ENCODE measurements at regions not wholly inside any gene's neighbourhood (a gene's known extent, or its start where the extent isn't known, plus 50 kb on each side); places are given as distances from the start of the nearest gene placed in this dataset.
A peak's percentile ranks its signal among the peaks of the same experiment; 100 is the strongest.

DNA sequence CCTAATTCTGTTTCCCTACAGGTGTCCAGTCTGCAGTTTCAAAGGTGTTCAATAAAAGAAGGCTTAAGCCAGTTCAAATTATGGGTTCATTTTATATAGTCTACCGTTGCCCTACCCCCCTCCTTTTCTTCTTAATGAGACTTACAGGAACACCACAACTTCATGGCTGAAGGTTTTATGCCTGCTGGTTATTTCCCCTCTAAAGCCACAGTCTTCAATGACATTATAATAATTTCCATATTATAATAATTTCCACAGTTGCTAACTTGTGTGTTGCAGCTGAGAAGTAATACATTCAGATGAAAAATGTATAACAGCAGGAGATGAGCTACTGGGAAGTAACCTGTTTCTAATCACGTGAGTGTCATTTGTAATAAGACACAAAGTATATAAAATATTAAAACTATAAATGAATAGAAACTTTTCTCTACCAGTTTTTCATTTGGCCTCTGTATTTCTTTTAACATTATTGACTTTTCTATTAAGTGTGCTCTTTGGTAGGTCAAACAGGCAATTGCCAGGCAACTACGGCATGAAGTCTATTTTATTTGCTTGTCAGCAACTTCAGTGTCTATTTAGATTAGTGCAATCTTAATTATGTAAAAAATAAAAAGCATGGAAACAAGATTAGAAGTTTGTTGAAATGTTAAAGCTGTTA is 120.5 kb upstream of the HMHB1 start:
- no peak for DNase-seq

DNA sequence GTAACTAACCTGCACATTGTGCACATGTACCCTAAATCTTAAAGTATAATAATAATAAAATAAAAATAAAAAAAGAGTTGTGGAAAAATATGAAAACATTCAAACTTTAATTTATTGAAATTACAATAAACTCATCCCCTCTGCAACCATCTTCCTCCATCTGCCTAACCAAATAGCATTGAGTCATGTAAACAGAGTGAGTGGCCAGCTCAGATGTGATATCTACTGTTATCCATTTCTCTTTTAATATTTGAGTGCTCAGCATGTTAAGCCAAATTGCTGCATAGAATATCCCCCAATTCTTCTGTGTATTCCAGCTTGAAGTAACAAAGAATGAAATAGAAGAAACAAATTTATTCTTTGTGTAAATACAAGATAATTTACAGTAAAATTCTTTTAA is 124.4 kb upstream of the HMHB1 start:
- no peak for DNase-seq

DNA sequence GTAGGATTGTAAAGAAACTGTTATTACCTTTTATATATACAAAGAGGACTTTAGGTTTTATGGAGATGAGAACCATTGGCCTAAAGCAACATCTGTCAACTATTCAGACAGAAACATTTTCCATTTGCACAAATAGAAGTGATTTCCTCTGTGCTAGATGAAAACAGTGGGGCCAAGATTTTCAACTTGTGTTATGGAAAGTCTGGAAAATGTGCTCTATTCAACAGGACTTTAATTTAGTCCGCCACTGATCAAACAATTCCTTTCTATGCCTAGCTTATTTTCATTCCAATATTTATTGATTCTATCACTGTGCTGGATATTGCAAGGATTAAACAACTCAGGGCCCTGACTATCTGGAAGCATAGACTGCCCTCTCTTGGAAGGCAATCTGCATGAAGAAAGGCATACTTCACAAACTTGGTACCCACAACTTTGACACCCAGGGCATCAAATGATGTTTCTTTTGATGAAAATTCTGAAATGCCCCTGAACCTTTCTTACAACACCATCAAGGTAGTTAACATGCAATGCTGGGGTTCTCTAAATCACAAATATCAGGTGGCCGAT is 126.6 kb upstream of the HMHB1 start:
- no peak for DNase-seq

DNA sequence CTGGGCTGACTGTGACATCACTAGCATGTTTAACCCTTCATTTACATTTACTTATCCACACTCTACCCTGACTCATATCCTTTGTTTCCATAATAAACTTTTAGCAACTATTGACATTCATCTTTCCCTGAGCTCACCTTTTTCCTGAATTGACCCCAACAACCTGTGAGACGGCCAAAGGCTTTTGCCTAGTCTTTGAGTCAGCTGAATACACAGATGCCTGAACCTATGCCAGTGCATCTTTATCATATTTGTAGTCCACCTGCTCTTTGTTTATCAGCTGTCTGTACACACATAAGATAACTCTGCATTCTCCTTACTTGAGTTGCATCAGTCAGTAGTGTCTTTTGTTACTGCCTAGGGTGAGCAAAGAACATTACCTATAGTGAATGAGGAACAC is 128.5 kb upstream of the HMHB1 start:
- DNase-seq: no peak

DNA sequence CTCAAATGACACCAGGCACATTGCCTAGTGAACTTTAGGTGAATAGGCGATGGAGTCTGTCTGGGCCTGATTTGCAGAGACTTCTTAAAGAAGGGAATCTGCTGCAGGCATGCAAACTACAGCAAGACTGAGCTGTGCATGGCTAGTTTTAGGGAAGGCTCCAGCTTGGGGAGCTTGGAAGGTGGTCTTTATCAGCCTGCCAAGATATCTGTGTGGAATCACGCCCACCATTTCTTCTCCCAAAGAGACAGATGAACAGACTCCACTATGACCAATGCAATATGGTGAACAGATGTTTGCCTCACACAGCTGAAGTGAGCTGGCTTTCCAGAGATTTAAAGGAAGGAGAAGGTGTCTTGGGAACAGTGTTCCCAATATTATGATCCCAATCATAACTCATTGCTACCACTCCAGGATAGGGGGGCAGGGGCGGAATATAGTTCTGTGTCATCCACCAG is 129.0 kb upstream of the HMHB1 start:
- peak; percentile 84 for DNase-seq

DNA sequence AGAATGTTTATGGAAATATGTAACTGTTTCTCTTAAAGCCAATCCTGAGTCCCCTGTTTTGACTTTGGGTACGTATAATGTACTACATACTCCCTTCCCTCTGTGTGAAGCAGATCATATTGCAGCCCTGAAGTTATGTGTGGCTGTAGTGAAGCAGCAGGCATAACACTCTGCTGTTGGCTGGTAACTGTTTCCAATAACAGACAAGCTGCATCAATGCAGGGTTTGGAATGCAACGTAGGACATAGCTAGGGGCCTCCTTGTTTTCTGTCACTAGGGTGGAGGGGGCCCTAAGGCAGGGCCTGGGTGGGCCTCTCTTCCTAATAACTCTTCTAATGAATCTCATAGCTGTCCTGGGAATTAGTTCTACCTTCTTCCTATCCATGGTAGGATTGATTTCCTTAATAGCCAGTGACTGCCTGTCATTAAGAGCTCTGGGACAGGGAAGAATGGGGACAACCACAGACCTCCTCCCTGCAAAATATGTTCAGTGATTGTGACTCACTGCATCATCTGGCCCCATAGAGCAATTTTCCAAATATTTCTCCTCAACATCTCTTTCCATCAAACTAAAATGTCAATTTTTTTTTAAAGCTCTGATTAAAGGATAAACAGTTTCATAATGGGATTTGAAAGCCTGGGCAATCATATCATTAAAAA is 129.6 kb upstream of the HMHB1 start:
- peak; percentile 73 for DNase-seq

DNA sequence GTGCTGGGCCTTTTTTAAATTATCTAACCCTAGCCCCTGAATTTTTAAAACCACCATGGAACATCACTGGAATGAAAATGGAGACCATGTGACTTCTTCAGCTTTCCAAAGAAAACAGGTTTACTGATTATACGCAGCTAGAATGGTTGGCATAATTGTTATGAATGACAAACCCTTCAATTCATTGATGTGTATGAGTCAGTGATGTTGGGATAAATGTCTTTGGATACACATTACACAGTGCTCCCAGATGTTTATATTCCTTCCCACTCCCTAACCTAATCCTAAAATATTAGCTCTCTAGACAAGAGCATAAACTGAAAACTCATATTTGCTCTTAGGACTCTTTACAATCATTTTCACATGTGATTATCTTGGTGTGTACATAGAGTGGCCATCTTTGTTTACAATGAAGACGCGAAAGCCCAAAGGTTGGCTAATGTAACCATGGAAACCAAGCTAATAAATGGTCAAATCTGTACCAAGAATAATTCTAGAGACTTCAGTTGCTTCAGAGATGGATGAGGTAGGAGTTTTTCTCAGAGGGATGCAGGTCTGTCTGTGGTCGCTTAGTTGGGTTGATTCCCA is 131.2 kb upstream of the HMHB1 start:
- DNase-seq: no peak

DNA sequence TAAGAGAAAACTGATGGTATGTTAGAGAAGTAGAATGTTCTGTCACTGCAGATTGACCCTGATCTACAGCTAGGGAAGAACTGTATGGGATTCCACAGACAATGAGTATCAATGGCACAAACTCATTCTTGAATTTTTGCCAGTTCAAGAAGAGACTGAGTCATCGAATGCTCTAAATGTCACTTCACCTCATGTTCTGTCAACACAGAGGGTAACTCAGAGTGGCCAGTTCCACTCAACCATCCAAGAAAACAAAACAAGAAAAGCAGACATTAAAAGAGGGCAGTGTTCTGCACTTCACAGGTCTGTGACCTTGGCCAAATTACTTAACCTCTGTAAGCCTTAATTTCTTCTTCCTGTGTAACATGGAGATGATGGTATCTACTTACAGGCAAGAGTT is 132.2 kb upstream of the HMHB1 start:
- no peak for DNase-seq

DNA sequence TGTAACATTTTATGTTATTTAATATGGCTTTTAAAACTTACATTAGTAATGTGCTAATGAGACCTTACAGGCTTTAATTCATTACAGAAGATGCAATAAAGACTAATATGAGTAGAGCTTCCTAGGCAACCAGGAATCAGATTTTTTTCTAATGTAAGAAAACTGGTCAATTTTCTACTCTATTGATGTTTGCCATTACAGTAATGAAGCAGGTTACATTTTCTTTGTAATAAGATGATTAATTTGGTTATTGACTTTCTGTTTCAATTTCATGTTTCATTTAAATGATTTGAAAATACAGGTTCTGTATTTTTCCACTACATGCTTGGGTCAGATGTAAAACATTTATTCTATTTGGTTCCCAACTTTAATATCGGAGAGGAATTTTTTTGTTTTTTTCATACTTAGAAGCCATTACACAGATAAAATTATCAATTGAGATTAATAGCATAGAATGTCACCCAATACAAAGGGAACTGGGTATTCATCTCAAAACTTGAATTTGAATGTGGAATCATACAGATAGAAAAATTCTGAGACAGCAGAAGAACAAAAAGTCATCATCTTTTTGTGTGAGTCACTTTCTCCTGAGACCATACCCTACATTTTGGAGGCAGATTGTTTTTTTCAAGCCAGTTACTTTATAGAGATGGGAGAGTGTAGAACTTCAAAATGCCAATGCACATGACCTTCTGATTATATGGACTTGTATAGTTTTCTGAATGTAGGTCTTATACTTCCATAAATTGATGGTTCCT is 133.6 kb upstream of the HMHB1 start:
- no peak for DNase-seq

DNA sequence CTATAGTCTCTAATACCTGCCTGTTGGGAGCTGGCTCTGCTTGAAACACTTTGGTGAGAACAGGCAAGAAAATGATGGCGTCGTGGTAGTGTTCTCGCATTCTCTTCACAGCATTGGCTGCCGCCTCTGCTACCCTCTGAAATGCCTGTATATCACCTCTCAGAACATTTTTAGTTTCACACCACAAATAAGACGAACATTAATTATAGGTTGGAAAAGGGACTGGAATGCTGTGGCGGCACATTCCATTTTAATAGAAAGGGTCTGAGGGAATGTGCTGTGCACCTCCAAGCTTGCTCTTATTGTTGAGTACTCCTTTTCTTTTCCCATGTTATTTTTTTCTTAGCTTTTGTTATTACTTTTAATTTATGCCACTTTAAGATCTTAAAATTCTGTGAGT is 134.6 kb upstream of the HMHB1 start:
- no peak for DNase-seq

DNA sequence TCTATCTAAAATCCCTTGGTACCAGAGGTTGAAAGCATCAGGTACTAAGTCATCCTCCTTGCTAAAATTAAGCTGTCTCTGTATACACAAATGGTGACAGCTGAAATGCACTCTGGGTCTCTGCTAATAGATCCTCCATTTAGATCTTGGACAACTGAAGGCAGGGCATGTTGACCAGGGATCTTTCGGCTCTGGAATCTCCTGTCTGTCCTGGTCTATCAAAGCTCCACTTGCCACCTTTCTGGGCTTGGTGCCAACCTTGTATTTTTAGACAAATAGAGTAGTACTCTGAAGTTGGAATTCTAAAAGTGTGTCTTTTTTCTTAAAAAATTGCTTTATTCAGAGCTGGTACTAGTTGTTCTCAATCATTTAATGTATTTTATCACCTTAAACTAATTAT is 135.2 kb upstream of the HMHB1 start:
- DNase-seq: no peak

DNA sequence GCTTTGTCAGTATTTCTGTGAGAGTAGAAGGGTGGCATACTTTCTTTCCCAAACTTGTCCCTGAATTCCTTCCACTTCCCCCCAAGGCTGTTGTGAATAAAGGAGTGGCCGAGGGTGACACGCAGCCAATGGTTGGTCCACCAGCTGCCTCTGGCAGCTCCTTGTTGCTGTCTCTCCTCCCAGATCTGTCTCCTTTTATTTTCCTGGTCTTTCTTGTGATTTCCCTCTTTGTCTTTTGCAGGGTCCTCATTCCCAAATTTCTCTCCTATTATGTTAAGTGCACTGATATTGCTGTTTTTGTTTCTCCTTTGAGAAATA is 137.5 kb upstream of the HMHB1 start:
- DNase-seq: no peak

DNA sequence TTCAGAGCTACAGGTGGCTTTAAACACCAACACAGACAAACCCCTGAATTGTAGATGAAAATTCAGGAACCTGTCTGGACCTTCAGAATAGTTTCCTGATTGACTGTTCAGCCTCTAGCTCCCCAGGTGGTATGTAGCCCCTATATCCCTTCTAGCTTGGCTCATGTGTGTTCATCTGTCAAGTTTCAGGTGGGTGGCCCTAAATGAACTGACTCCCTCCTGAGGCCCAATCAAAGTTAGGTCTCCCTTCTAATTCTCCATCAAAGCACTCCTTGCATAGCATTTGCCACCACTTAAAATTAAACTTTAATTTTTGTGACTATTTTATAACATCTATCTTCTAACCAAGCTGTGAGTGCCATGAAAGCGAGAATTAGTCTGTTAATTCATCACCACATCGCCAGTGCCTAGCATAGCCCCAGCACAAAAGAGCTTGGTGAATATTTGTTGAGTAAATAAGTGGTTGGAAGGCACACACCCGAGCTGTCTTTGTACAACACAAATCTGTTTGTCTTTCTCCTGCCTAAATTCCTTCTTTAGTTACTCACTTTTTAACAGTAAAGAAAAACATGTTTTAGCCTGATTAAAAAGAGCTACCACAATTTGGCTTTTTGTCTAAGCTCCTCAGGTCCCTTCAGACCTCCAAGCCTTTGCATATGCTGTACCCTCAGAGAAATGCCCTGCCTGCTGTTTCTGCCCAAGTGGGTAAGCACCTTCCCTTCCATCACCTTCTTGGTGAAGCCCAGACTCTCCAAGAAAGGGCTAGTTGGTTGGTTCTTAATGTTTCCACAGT is 138.1 kb upstream of the HMHB1 start:
- no peak for DNase-seq

DNA sequence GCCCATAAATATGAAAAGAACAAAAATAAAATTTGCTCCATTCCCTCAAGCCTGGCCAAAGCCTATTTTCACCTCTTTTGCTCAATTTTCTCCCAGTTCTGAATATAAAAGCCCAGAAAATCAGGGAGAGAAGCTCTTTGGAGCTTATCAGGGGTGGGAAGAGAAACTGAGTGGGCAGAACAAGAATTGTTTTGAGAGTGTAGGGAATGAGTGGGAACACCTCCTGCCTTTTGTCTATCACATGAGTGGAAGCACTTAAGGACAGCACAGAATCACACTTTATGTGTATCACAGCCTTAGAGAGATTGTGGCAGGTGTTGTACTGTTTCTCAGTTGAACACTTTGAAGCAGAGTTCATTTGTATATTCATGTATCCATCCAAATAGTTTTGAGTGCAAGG is 139.2 kb upstream of the HMHB1 start:
- DNase-seq: no peak

DNA sequence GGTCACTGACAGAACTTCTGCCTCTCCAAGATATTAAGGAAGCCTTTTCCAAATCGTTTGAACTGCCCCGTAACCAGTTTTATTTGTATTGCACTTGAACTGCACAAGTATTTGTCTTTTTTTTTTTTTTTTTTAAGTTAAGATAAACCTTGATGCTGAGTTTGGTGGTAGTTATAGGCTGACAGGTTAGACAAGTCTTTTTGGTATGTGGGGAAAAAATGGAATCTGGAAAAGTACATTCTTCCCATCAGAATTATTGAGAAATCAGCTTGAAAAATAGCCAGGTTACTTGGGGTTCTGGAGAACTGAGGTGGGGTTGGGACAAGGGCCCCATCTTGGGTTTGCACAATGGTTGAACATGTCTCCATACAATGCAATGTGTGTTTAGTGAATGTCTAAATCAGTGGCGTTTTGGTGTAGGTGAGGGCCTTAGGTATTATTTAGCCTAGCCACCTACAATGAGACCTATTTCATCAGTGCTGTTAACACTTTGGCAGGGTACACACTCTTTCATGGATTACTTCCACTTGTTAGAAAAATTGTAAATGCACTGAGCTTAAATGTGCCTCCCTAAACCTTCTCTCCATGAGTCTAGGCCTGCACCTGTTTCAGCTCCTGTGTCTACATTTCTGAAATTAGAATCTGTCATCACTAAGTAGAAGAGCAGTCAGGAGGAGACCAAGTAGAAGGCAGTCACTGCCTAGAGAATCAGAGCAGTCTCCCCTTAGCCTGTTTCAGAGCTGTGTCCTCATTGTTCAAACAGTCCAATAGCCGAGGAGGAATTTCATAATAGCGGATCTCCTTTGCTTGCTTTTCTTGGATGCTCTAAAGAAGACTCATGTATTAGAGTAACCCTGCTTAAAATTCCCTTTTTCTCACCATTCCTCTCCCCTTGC is 140.0 kb upstream of the HMHB1 start:
- no peak for DNase-seq

DNA sequence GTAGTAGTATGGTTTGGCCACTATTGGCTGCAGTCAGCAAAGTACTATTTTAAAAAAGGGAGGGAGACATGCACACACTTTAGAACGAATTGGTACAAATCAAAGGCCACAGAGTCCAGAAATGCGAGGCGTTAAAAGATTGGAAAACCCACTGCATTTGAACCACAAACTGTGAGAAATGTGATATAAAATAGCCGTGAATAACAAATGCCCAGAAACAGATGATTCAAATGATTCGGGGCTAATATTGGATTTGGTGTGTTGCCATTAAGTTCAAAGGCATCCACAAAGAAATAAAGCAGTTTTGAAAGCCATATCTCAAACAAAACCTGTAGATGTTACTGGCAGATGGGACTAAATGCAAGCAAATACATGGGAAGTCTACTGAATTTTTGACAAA is 140.9 kb upstream of the HMHB1 start:
- no peak for DNase-seq

DNA sequence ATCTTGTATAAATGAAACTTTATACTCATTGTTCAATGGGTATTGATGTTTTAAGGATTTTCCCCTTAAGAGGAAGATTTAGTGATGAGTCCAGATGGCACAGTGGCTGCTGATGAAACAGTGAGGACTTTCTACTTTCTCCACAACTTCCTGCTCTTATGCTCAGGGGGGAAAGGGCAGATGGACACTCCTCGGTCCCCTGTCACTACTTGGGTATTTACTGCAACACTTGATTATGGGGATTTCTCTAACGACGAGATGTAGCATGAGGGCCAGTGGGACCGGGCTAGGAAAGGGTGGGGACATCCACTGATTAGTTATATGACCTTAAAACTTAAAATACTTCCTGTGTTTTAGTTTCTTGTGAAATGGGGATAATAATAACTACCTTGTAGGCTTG is 146.1 kb upstream of the HMHB1 start:
- no peak for DNase-seq

DNA sequence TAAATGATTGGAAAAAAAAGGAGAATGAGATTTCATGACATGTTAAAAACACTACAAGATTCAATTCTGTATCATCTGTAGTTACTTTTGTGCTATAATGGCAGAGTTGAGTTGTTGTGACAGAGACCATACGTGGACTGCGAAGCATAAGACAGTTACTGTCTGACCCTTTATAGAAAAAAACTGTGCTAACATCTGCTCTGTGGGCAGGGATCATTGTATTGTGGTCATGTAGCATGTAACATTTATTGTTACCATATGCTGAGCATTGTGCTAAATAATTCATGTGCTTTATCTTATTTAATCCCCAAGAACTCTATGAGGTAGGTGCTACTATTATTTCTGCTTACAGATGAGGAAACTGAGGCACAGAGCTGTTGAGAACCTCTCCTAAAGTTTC is 147.3 kb upstream of the HMHB1 start:
- DNase-seq: no peak

DNA sequence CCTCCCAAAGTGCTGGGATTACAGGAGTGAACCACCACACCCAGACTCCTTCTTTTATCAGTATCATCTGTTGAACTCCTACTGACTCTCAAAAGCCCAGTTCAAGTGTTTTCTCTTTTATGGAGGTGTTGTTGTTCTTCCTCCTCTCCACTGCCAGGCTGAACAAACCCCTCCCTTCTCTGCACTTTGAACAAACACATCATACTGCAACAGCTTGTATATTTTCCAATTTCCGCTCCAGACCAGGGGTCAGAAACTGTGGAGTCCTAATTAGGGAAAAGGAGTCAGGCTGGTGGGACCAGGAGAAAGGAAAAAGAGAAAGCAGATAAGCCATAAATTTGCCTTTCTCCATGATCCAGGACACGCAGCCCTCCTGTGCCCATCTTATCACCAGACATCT is 148.1 kb upstream of the HMHB1 start:
- DNase-seq: no peak

DNA sequence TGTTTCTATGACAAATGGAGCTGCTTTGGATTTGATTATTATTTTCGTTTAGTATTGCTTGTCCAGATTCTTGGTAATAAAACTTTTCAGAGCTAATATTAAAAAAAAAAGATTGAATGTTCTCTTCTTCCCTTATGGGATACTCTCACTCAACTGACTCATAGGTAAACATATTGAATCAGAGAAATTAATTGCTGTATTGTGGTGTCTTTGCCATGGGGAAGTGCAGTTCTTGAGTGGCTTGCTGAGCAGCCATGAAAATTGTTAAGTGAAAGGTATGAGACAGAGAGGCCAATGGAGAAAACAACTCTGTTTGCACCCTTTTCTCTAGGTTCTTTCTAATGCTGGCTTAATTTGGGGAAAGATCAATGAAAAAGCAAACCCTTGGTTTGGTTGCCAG is 149.9 kb upstream of the HMHB1 start:
- no peak for DNase-seq

DNA sequence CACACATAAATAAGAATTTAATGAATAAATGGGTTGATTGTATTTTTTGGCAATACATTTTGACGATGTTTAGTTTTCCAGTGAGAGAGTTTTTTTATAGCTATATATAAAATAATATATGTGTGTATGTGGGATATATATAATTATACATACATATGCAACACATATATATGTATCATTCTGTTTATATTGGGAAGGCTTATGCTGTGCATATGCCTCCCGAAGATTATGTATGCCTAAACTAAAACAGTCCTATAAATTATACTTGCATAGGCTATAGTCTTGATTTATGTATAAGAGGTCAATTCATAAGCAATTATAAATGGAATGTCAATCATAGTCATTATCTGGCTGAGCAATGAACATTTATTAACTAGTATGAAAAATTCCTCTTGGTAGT is 151.3 kb upstream of the HMHB1 start:
- DNase-seq: no peak
